CD4-positive, alpha-beta T cell (primary cell): ENCODE measurements at regions not wholly inside any gene's neighbourhood (a gene's known extent, or its start where the extent isn't known, plus 50 kb on each side); places are given as distances from the start of the nearest gene placed in this dataset.

ENCODE experiments used
- ATAC-seq: fragments of 200-7000 bp; cut with Tn5 transposase; one replicate; pipeline ENCODE4 v1.10.0; 2022; ENCODE audit warnings: mild to moderate bottlenecking; ENCODE audit not compliant: poor library complexity
- CTCF ChIA-PET: fragments of 350-600 bp; sonication (Branson Sonifier 250); formaldehyde crosslinking; loops from one replicate; lab custom pipeline; 2021; ENCODE audit warnings: antibody characterized with exemption, inconsistent platforms; lab: Charles Lee
- POLR2A ChIA-PET: fragments of 350-600 bp; sonication (Branson Sonifier 250); formaldehyde crosslinking; loops from one replicate; lab custom pipeline; 2021; ENCODE audit warnings: antibody characterized with exemption, inconsistent platforms; lab: Charles Lee
- DNase-seq, 14 experiments: peaks; one replicate each; pipeline ENCODE4 v3.0.0-alpha.2; 2013 to 2020; ENCODE audit warnings: mixed read lengths in 2 of 14
- H3K27ac ChIP-seq, 2 donors: one replicate each; pipeline versions ENCODE4 v1.5.1 to v1.7.0; 2013; ENCODE audit warnings: low read length in 2 of 2, low read depth in 1 of 2, mild to moderate bottlenecking in 1 of 2
- H3K27me3 ChIP-seq, 2 experiments: 1 replicate in 1 of 2; 2 replicates in 1 of 2; pipeline versions ENCODE4 v1.6.1 to v1.7.0; 2013; ENCODE audit warnings: low read length in 2 of 2, control low read depth in 1 of 2, mild to moderate bottlenecking in 1 of 2, moderate library complexity in 1 of 2; ENCODE audit not compliant: insufficient read depth in 2 of 2, control insufficient read depth in 1 of 2
- H3K36me3 ChIP-seq: one replicate; pipeline ENCODE4 v1.6.1; 2013; ENCODE audit warnings: low read length, control low read depth; ENCODE audit not compliant: insufficient read depth
- H3K4me1 ChIP-seq: one replicate; pipeline ENCODE4 v1.6.1; 2013; ENCODE audit warnings: low read length, control low read depth; ENCODE audit not compliant: insufficient read depth
- H3K4me3 ChIP-seq: one replicate; pipeline ENCODE4 v1.5.1; 2013; ENCODE audit warnings: mild to moderate bottlenecking, low read length, moderate library complexity
- H3K9me3 ChIP-seq, 2 experiments: 1 replicate in 1 of 2; 2 replicates in 1 of 2; pipeline versions ENCODE4 v1.6.1 to v1.7.0; 2013; ENCODE audit warnings: low read length in 2 of 2, mild to moderate bottlenecking in 2 of 2, control low read depth in 1 of 2, moderate library complexity in 1 of 2; ENCODE audit not compliant: control insufficient read depth in 1 of 2, insufficient read depth in 1 of 2
- H3K27ac Mint-ChIP-seq: one replicate; pipeline ENCODE4 v1.8.0; 2020; ENCODE audit warnings: mixed read lengths
- H3K27me3 Mint-ChIP-seq: one replicate; pipeline ENCODE4 v1.8.0; 2021; ENCODE audit warnings: mixed read lengths
- H3K36me3 Mint-ChIP-seq: one replicate; pipeline ENCODE4 v1.8.0; 2021; ENCODE audit warnings: low read depth, mixed read lengths
- H3K4me1 Mint-ChIP-seq: one replicate; pipeline ENCODE4 v1.8.0; 2021; ENCODE audit warnings: low read depth, mixed read lengths
- H3K4me3 Mint-ChIP-seq: one replicate; pipeline ENCODE4 v1.8.0; 2020; ENCODE audit warnings: mild to moderate bottlenecking, mixed read lengths
- H3K9me3 Mint-ChIP-seq: one replicate; pipeline ENCODE4 v1.8.0; 2020; ENCODE audit warnings: mixed read lengths
- CTCF ChIP-seq: fragments of 200-600 bp; IDR thresholded peaks from one replicate; pipeline ENCODE4 v1.8.0; 2022; ENCODE audit warnings: antibody characterized with exemption, mild to moderate bottlenecking
- intact Hi-C, 2 experiments: fragments of 100-400 bp; cut with DNase I in 1 of 2; cut with micrococcal nuclease in 1 of 2; formaldehyde crosslinking; loops; one replicate each; pipeline versions ENCODE4 v1.15.1 to v1.9.0; 2023 to 2025; cut with DNase I, micrococcal nuclease

DNA sequence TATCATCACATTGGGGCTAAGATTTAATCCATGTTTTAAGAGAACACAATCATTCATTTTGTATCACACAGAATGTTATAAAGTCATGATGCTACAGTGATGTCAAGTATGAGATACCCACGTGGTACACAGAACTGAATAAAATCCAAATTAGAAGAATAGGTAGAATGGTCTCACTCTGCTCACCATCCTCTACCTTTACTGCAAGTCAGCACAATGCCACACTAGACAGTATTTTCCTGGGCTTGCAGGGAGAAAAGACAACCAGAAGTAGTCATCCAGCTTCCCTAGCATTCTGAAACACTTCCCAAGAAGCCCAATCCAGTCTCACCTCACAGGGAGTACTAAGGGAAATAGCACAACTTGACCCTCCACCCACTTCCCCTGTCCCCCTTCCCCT is 856.2 kb upstream of the NRXN1 start:
- ChIA-PET CTCF (no interaction called here), POLR2A (no interaction called here)
- Mint-ChIP-seq H3K4me3 (no peak overlapping the region), H3K27me3 (no peaks in the 10 kb centered on the region), H3K36me3 (no peaks in the 10 kb centered on the region), H3K9me3 (peaks cover 2% of the 10 kb centered on the region), H3K4me1 (no peaks in the 10 kb centered on the region), H3K27ac (no peak overlapping the region)
- Histone ChIP-seq H3K4me3 (no peak overlapping the region), H3K9me3 (peaks cover 0 to 18% of the 10 kb centered on the region in 2 experiments), H3K36me3 (no peaks in the 10 kb centered on the region), H3K4me1 (no peaks in the 10 kb centered on the region), H3K27me3 (no peaks in the 10 kb centered on the region), H3K27ac (no peak overlapping the region)
- no peak for DNase-seq
- ATAC-seq = no peak
- TF ChIP-seq CTCF = no peak
- intact Hi-C loops = no loop called here

DNA sequence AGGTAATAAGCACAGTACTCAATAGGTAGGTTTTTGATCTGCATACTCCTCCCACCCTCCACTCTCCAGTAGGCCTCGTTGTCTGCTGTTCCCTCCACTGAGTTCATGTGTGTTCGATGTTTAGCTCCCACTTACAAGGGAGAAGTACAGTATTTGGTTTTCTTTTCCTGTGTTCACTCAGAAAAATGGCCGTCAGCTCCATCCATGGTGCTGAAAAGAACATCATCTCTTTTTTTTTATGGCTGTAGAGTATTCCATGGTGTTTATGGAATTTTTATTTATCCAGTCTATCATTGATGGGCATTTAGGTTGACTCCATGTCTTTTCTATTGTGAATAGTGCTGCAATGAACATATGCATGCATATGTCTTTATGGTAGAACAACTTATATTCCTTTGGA is 849.7 kb upstream of the NRXN1 start:
- ChIA-PET CTCF (no interaction called here), POLR2A (no interaction called here)
- Mint-ChIP-seq H3K9me3 (peaks cover 13% of the 10 kb centered on the region), H3K36me3 (no peaks in the 10 kb centered on the region), H3K27me3 (no peaks in the 10 kb centered on the region), H3K4me1 (no peaks in the 10 kb centered on the region), H3K4me3 (no peak overlapping the region), H3K27ac (no peak overlapping the region)
- no peak overlapping the region for H3K27ac ChIP-seq
- peaks cover 4 to 8% of the 10 kb centered on the region in 2 experiments for H3K9me3 ChIP-seq
- intact Hi-C loops = no loop called here
- no peak for TF ChIP-seq CTCF
- H3K27me3 ChIP-seq = no peaks in the 10 kb centered on the region
- ATAC-seq (no peak), DNase-seq (no peak)
- H3K36me3 ChIP-seq = no peaks in the 10 kb centered on the region
- H3K4me3 ChIP-seq = no peak overlapping the region
- no peaks in the 10 kb centered on the region for H3K4me1 ChIP-seq

DNA sequence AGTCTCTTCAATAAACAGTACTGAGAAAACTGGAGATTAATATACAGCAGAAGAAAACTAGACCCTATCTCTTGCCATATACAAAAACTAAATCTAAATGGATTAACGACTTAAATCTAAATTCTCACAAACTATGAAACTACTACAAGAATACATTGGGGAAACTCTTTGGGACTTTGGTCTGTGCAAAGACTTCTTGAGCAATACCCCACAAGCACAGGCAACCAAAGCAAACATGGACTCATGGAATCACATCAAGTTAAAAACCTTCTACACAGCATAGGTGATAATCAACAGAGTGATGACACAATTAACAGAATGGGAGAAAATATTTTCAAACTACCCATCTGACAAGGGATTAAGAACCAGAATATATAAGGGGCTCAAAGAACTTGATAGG is 848.2 kb upstream of the NRXN1 start:
- Histone ChIP-seq H3K4me1 (no peaks in the 10 kb centered on the region), H3K36me3 (no peaks in the 10 kb centered on the region), H3K27me3 (no peaks in the 10 kb centered on the region), H3K27ac (no peak overlapping the region), H3K9me3 (peaks cover 8 to 14% of the 10 kb centered on the region in 2 experiments), H3K4me3 (no peak overlapping the region)
- H3K27me3 Mint-ChIP-seq = no peaks in the 10 kb centered on the region
- H3K4me3 Mint-ChIP-seq = no peak overlapping the region
- H3K36me3 Mint-ChIP-seq = no peaks in the 10 kb centered on the region
- CTCF ChIA-PET = no interaction called here
- no peaks in the 10 kb centered on the region for H3K4me1 Mint-ChIP-seq
- H3K27ac Mint-ChIP-seq = no peak overlapping the region
- POLR2A ChIA-PET = no interaction called here
- TF ChIP-seq CTCF = no peak
- intact Hi-C loops = no loop called here
- H3K9me3 Mint-ChIP-seq = peaks cover 13% of the 10 kb centered on the region
- no peak for DNase-seq
- no peak for ATAC-seq
